Left renal pelvis (tissue), 4 donors: ENCODE measurements at regions not wholly inside any gene's neighbourhood (a gene's known extent, or its start where the extent isn't known, plus 50 kb on each side); places are given as distances from the start of the nearest gene placed in this dataset.
A peak's percentile ranks its signal among the peaks of the same experiment; 100 is the strongest.

Source experiments
- DNase-seq, 4 donors: peaks; one replicate each; pipeline ENCODE4 v3.0.0-alpha.2; 2013; ENCODE audit warnings: low read depth in 4 of 4, low spot score in 3 of 4

GRCh38 chr20:56949318-56949717 is 317.1 kb downstream of the BMP7 start:
- no peak for DNase-seq

- no peak for DNase-seq
Measured at GRCh38 chr20:56952258-56953047, 314.0 kb downstream of the BMP7 start.

- no peak for DNase-seq
Measured at GRCh38 chr20:56953048-56953586, 313.3 kb downstream of the BMP7 start.

- DNase-seq = no peak
Measured at GRCh38 chr20:56954797-56955196, 311.6 kb downstream of the BMP7 start.

GRCh38 chr20:56955680-56956079 is 310.8 kb downstream of the BMP7 start:
- DNase-seq = no peak

GRCh38 chr20:56956534-56956933 is 309.9 kb downstream of the BMP7 start:
- no peak for DNase-seq

- peak; percentile 67 to 84 (median 70) for DNase-seq
Measured at GRCh38 chr20:56957737-56958553, 308.5 kb downstream of the BMP7 start.

GRCh38 chr20:56964901-56965300 is 301.5 kb downstream of the BMP7 start:
- no peak for DNase-seq

GRCh38 chr20:56967916-56968315 is 298.5 kb downstream of the BMP7 start:
- DNase-seq = no peak

- no peak for DNase-seq
Measured at GRCh38 chr20:56968376-56969048, 297.9 kb downstream of the BMP7 start.

- DNase-seq = peak in 2 of 4 donors; percentile 34 to 50
Measured at GRCh38 chr20:56974499-56975250, 291.8 kb downstream of the BMP7 start.

GRCh38 chr20:56975838-56976237 is 290.6 kb downstream of the BMP7 start:
- no peak for DNase-seq

- no peak for DNase-seq
Measured at GRCh38 chr20:56976336-56976735, 290.1 kb downstream of the BMP7 start.

- DNase-seq = no peak
Measured at GRCh38 chr20:56978475-56978874, 288.0 kb downstream of the BMP7 start.

GRCh38 chr20:56979125-56979524 is 287.3 kb downstream of the BMP7 start:
- no peak for DNase-seq

GRCh38 chr20:56981301-56981700 is 285.1 kb downstream of the BMP7 start:
- no peak for DNase-seq

- DNase-seq = no peak
Measured at GRCh38 chr20:56983813-56984212, 282.6 kb downstream of the BMP7 start.

GRCh38 chr20:56985066-56985685 is 281.3 kb downstream of the BMP7 start:
- DNase-seq = no peak

- DNase-seq = no peak
Measured at GRCh38 chr20:56986476-56986875, 280.0 kb downstream of the BMP7 start.
